ENCODE measurements at regions not wholly inside any gene's neighbourhood (a gene's known extent, or its start where the extent isn't known, plus 50 kb on each side); places are given as distances from the start of the nearest gene placed in this dataset.

- Histone ChIP-seq H3K9me3 (ENCODE audit: control insufficient read depth in 1 of 2, insufficient read depth in 1 of 2, low read length in 2 of 2) (peaks cover 0 to 4% of the 10 kb centered on the region in 2 experiments), H3K4me1 (ENCODE audit: insufficient read depth, low read length) (no peaks in the 10 kb centered on the region), H3K27ac (ENCODE audit: low read depth in 1 of 2, low read length in 2 of 2) (no peak overlapping the region), H3K27me3 (ENCODE audit: control insufficient read depth in 1 of 2, insufficient read depth in 2 of 2, low read length in 2 of 2) (no peaks in the 10 kb centered on the region), H3K36me3 (ENCODE audit: insufficient read depth, low read length) (no peaks in the 10 kb centered on the region), H3K4me3 (ENCODE audit: low read length) (no peak overlapping the region)
- Mint-ChIP-seq H3K9me3 (no peaks in the 10 kb centered on the region), H3K4me1 (ENCODE audit: low read depth) (no peaks in the 10 kb centered on the region), H3K27ac (no peak overlapping the region), H3K36me3 (ENCODE audit: low read depth) (no peaks in the 10 kb centered on the region), H3K4me3 (no peak overlapping the region), H3K27me3 (no peaks in the 10 kb centered on the region)
- ChIA-PET CTCF (no interaction called here), POLR2A (no interaction called here)
- DNase-seq (no peak), ATAC-seq (ENCODE audit: poor library complexity) (no peak)
- intact Hi-C loops (cut with DNase I, micrococcal nuclease) = no loop called here
- no peak for TF ChIP-seq CTCF (IDR thresholded peaks at IDR 0.05)
Observed at GRCh38 chr14:86723254-86723624, 1193.3 kb downstream of the FLRT2 start.

- H3K4me3 Mint-ChIP-seq = no peak overlapping the region
- no peaks in the 10 kb centered on the region for H3K9me3 Mint-ChIP-seq
- no peak overlapping the region for H3K27ac Mint-ChIP-seq
- ATAC-seq (ENCODE audit: poor library complexity) (no peak), DNase-seq (no peak)
- H3K4me3 ChIP-seq (ENCODE audit: low read length) = no peak overlapping the region
- no peaks in the 10 kb centered on the region for H3K36me3 Mint-ChIP-seq (ENCODE audit: low read depth)
- POLR2A ChIA-PET = no interaction called here
- H3K27ac ChIP-seq (ENCODE audit: low read depth in 1 of 2, low read length in 2 of 2) = no peak overlapping the region
- CTCF ChIA-PET = no interaction called here
- no peak for TF ChIP-seq CTCF (IDR thresholded peaks at IDR 0.05)
- H3K27me3 Mint-ChIP-seq = no peaks in the 10 kb centered on the region
- intact Hi-C loops (cut with DNase I, micrococcal nuclease) = no loop called here
- H3K27me3 ChIP-seq (ENCODE audit: control insufficient read depth in 1 of 2, insufficient read depth in 2 of 2, low read length in 2 of 2) = no peaks in the 10 kb centered on the region
- H3K4me1 Mint-ChIP-seq (ENCODE audit: low read depth) = no peaks in the 10 kb centered on the region
- peaks cover 0 to 4% of the 10 kb centered on the region in 2 experiments for H3K9me3 ChIP-seq (ENCODE audit: control insufficient read depth in 1 of 2, insufficient read depth in 1 of 2, low read length in 2 of 2)
- no peaks in the 10 kb centered on the region for H3K4me1 ChIP-seq (ENCODE audit: insufficient read depth, low read length)
- no peaks in the 10 kb centered on the region for H3K36me3 ChIP-seq (ENCODE audit: insufficient read depth, low read length)
Observed at GRCh38 chr14:86722612-86723253, 1192.8 kb downstream of the FLRT2 start.

GRCh38 chr14:86714575-86714974 is 1184.6 kb downstream of the FLRT2 start:
- DNase-seq (no peak), ATAC-seq (ENCODE audit: poor library complexity) (no peak)
- Mint-ChIP-seq H3K9me3 (peaks cover 2% of the 10 kb centered on the region), H3K36me3 (ENCODE audit: low read depth) (no peaks in the 10 kb centered on the region), H3K4me1 (ENCODE audit: low read depth) (no peaks in the 10 kb centered on the region), H3K27ac (no peak overlapping the region), H3K4me3 (no peak overlapping the region), H3K27me3 (no peaks in the 10 kb centered on the region)
- CTCF ChIA-PET = no interaction called here
- H3K4me1 ChIP-seq (ENCODE audit: insufficient read depth, low read length) = no peaks in the 10 kb centered on the region
- TF ChIP-seq CTCF (IDR thresholded peaks at IDR 0.05) = no peak
- no peak overlapping the region for H3K27ac ChIP-seq (ENCODE audit: low read depth in 1 of 2, low read length in 2 of 2)
- H3K9me3 ChIP-seq (ENCODE audit: control insufficient read depth in 1 of 2, insufficient read depth in 1 of 2, low read length in 2 of 2) = no peaks in the 10 kb centered on the region
- H3K36me3 ChIP-seq (ENCODE audit: insufficient read depth, low read length) = no peaks in the 10 kb centered on the region
- intact Hi-C loops (cut with DNase I, micrococcal nuclease) = no loop called here
- POLR2A ChIA-PET = interaction anchor here (0.6 kb wide), 1 partner anchor 45 kb away, joined by 3 read pairs; no protein-coding TSS in a partner anchor
- no peaks in the 10 kb centered on the region for H3K27me3 ChIP-seq (ENCODE audit: control insufficient read depth in 1 of 2, insufficient read depth in 2 of 2, low read length in 2 of 2)
- H3K4me3 ChIP-seq (ENCODE audit: low read length) = no peak overlapping the region
